ENCODE measurements at regions not wholly inside any gene's neighbourhood (a gene's known extent, or its start where the extent isn't known, plus 50 kb on each side); places are given as distances from the start of the nearest gene placed in this dataset.

DNA sequence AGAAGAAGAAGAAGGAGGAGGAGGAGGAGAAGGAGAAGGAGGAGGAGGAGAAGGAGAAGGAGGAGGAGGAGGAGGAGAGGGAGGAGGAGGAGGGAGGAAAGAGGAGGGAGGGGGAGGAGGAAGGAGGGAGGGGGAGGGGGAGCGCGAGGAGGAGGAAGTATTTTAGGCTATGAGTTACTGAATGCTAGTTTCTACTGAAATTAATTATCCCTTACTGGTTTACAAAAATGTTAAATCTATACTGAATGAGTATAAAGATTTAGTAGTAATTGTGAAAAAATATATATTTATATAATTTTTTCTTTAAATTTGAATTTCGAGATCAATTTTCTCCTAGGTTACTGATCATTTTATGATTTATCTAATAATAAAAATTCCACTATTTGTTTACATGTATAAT, 1769.0 kb upstream of the NUDT12 start:
- no peaks in the 10 kb centered on the region for H3K27me3 Mint-ChIP-seq
- H3K27ac Mint-ChIP-seq, result no peak overlapping the region
- DNase-seq, result no peak
- no peak overlapping the region for H3K4me3 Mint-ChIP-seq
- POLR2A ChIA-PET, result no interaction called here
- no peak for ATAC-seq
- H3K4me1 Mint-ChIP-seq, result no peaks in the 10 kb centered on the region
- no peaks in the 10 kb centered on the region for H3K36me3 Mint-ChIP-seq
- H3K9me3 Mint-ChIP-seq, result peaks cover 0 to 21% (median 15%) of the 10 kb centered on the region in 9 donors

DNA sequence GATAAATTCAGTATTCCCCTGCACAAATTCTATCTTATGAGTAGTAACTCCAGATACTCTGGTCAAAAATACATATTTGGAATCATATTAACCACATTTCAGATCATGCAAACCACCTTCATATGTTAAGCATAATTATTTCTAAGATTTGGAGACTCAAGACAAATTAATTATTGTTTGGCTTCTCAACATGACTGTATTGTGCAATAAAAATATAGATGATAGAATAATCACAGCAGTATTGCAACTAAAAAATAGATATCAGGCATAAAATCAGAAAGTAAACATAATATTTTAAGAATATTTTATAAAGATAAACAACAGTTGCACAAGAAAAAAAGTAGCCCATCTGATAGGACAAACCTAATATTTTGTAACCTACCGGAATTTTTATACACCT, 1767.6 kb upstream of the NUDT12 start:
- no peaks in the 10 kb centered on the region for H3K36me3 Mint-ChIP-seq
- no peak overlapping the region for H3K27ac Mint-ChIP-seq
- H3K4me1 Mint-ChIP-seq, result no peaks in the 10 kb centered on the region
- H3K27me3 Mint-ChIP-seq, result no peaks in the 10 kb centered on the region
- H3K4me3 Mint-ChIP-seq, result no peak overlapping the region
- H3K9me3 Mint-ChIP-seq, result peaks cover 0 to 15% (median 8%) of the 10 kb centered on the region in 9 donors
- DNase-seq, result no peak
- ATAC-seq, result no peak
- POLR2A ChIA-PET, result no interaction called here

DNA sequence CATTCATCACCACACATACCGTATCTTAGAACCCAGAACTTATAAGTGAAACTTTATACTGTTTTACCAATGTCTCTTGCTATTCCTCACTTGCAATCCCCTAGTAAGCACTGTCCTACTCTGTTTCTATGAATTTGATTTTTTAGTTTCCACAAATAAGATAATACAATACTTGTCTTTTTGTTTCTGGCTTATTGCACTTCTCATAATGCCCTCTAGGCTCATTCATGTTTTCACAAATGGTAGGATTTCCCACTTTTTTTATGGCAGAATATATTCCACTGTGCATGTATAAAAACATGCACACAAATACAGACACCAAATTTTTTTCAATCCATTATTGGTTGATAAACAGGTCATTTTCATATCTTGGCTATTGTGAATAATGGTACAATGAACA, 1742.3 kb upstream of the NUDT12 start:
- H3K27me3 Mint-ChIP-seq, result no peaks in the 10 kb centered on the region
- H3K9me3 Mint-ChIP-seq, result peaks cover 1 to 10% (median 2%) of the 10 kb centered on the region in 9 donors
- no peaks in the 10 kb centered on the region for H3K4me1 Mint-ChIP-seq
- DNase-seq (no peak), ATAC-seq (no peak)
- POLR2A ChIA-PET, result no interaction called here
- no peaks in the 10 kb centered on the region for H3K36me3 Mint-ChIP-seq
- no peak overlapping the region for H3K4me3 Mint-ChIP-seq
- no peak overlapping the region for H3K27ac Mint-ChIP-seq

DNA sequence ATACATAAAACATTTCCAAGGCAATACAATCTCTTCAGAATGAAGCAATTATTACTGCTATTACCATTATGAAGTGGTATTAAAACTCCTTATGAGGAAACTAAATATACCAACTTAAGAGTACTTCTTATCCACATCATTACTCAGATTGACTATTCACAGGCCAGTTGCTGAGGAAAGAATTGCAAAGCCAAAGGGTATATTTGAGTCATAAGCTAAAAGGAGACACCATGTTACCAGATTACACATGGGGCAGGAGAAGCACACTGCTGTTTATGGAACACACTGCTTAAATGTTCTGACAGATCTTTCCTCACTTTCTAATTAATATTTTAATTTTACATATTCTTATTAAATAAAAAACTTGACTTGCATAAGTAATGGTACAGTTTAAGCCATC, 1726.4 kb upstream of the NUDT12 start:
- H3K9me3 Mint-ChIP-seq, result peaks cover 0 to 27% (median 2%) of the 10 kb centered on the region in 9 donors
- H3K4me1 Mint-ChIP-seq, result no peaks in the 10 kb centered on the region
- POLR2A ChIA-PET, result no interaction called here
- no peaks in the 10 kb centered on the region for H3K36me3 Mint-ChIP-seq
- H3K27ac Mint-ChIP-seq, result no peak overlapping the region
- DNase-seq, result no peak
- ATAC-seq, result no peak
- no peak overlapping the region for H3K4me3 Mint-ChIP-seq
- H3K27me3 Mint-ChIP-seq, result no peaks in the 10 kb centered on the region

DNA sequence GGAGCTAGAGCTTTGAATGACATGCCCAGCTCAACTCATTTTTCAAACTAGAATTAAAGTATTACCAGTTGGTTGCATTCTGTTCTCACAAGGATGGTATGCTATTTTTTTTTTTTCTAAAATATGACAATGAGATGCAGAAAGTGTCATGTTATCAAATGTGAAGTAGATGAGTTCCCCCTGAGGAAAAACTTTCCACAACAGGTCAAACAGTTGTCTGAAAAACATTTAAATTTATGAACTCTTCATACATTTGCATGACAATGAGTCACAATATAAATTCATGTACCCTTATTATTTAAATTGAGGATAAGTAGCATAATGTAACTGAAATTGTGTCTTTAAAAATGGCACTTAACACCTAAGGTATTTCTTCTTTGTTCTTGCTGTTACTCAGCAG, 1720.5 kb upstream of the NUDT12 start:
- Mint-ChIP-seq H3K36me3 (no peaks in the 10 kb centered on the region), H3K27me3 (no peaks in the 10 kb centered on the region), H3K9me3 (peaks cover 0 to 15% (median 3%) of the 10 kb centered on the region in 9 donors), H3K27ac (no peak overlapping the region), H3K4me1 (no peaks in the 10 kb centered on the region), H3K4me3 (no peak overlapping the region)
- POLR2A ChIA-PET, result no interaction called here
- ATAC-seq (no peak), DNase-seq (no peak)

DNA sequence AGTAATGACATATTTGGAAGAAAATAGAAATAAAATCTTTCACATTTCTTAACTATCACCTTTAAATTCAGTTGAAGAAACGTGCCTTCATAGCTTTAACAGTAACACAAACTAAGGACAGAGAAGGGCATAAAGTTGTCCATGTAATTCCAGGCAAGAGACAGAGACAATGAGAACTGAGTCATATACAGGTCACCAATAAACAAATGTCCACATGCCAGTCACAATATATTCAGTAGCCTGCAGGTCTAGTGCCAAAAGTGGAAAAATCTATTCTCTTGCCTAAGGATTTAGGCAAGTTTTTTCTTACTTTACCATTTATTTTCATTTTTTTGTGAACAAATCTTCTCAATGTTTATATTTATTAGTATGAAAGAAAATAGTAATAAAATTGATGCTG, 1711.5 kb upstream of the NUDT12 start:
- DNase-seq, result no peak

DNA sequence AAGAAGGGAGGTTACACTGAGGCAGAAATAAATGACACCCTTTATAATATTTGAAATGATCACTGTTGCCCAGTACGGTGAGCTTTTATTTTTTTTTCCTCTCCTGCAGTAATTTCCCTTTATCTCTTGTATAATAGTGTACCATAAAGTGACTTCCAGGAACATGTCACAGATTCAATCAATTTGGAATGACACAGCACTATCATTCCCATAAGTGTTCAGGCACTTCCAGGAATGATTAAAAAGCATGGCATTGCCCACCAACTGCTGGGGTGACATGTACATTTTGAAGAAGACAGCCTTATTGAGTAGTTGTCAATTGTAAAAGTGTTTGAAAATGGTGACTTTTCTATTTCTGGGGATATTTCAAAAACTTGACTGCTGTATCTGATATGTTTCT, 1700.9 kb upstream of the NUDT12 start:
- POLR2A ChIA-PET, result no interaction called here
- DNase-seq (no peak), ATAC-seq (no peak)
- H3K4me1 Mint-ChIP-seq, result no peaks in the 10 kb centered on the region
- H3K36me3 Mint-ChIP-seq, result no peaks in the 10 kb centered on the region
- H3K9me3 Mint-ChIP-seq, result peaks cover 6 to 46% (median 14%) of the 10 kb centered on the region in 9 donors
- no peaks in the 10 kb centered on the region for H3K27me3 Mint-ChIP-seq
- H3K27ac Mint-ChIP-seq, result no peak overlapping the region
- H3K4me3 Mint-ChIP-seq, result no peak overlapping the region

More for the DNA sequence above, 1711.5 kb upstream of the NUDT12 start:
- no peak overlapping the region for H3K4me3 Mint-ChIP-seq
- no peaks in the 10 kb centered on the region for H3K27me3 Mint-ChIP-seq
- no peaks in the 10 kb centered on the region for H3K36me3 Mint-ChIP-seq
- no peaks in the 10 kb centered on the region for H3K4me1 Mint-ChIP-seq
- ATAC-seq, result no peak
- H3K9me3 Mint-ChIP-seq, result peaks cover 2 to 19% (median 6%) of the 10 kb centered on the region in 9 donors
- no peak overlapping the region for H3K27ac Mint-ChIP-seq
- POLR2A ChIA-PET, result no interaction called here

DNA sequence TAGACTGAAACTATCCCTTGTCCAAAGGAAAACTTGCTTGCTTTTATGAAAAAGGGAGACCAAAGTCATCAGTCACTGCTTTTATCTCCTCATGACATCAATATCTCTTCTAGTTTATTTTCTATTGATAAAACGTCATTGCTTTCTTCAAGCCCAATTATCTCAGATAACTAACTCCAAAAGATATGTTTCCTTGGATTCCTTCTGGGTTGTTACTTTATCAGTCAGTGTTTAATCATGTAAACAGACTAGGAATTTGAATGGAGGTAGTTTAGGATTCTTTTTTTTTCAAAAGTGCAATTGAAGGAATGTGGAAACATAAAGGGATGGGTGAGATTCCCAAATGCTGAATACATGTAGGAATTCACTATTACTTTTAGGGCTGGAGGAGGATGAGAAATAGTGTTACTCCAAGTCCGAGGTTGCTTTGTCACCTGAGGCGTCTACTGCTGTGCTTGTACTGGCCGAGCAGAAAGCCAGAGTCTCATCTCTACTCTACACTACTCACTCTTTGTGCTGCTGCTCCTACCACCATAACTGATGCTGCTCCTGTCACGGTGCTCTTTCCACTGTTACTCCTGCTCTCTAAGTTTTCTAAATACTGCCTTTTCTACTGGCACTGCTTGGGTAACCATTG, 1697.1 kb upstream of the NUDT12 start:
- H3K4me3 Mint-ChIP-seq, result no peak overlapping the region
- H3K27me3 Mint-ChIP-seq, result no peaks in the 10 kb centered on the region
- H3K36me3 Mint-ChIP-seq, result no peaks in the 10 kb centered on the region
- ATAC-seq, result no peak
- POLR2A ChIA-PET, result no interaction called here
- no peak overlapping the region for H3K27ac Mint-ChIP-seq
- H3K4me1 Mint-ChIP-seq, result no peaks in the 10 kb centered on the region
- DNase-seq, result no peak
- peaks cover 3 to 46% (median 20%) of the 10 kb centered on the region in 9 donors for H3K9me3 Mint-ChIP-seq

DNA sequence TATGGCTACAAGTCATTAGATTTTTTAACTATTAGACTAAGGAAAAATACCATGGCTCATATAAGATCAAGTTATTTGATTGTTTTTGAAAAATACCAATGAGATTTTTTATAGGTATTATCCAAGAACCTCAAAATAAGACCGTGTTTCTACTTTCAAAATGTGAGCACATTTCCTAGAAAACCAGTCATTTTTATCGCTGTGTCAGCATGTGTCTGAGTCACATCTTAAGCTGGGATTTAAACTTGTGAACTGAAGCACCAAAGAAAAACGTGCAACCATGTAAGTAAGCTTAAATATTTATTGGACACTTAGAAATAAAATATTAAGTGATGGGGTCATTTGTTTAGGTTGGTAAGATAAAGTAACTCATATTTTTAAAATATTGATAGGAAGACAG, 1676.0 kb upstream of the NUDT12 start:
- Mint-ChIP-seq H3K27ac (no peak overlapping the region), H3K4me1 (no peaks in the 10 kb centered on the region), H3K27me3 (no peaks in the 10 kb centered on the region), H3K36me3 (no peaks in the 10 kb centered on the region), H3K9me3 (peaks cover 0 to 8% (median 2%) of the 10 kb centered on the region in 9 donors), H3K4me3 (no peak overlapping the region)
- DNase-seq (no peak), ATAC-seq (no peak)
- POLR2A ChIA-PET, result no interaction called here

DNA sequence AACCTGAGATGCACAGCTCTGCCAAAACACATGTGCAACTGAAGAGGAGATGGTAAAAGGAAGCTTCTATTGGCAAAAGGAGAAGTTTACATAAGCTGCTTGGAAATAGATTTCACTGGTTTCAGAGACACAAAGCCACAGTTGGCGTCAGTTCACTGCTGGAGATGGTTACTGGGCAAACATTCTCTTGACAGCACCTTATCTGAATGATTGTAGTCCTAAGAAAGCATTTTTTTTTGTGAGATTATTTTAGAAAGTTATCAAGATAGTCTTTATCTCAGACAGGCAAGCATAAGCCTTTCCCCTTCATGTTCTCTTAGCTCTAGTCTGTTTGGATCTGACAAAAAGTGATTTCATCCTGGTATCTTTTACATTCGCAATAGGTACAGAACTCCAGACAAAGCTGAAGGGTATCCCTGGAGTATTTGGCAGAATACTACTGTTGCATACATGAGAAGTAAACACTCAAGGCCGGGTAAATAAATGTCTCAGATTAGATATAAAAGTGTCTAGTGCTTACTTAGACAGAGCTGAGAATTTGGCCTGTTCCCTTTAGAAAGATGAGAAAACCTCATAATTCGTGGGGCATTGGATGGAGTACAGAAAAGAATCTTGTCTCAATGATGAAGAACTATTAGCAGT, 1668.0 kb upstream of the NUDT12 start:
- Mint-ChIP-seq H3K4me1 (no peaks in the 10 kb centered on the region), H3K9me3 (peaks cover 0 to 8% (median 4%) of the 10 kb centered on the region in 9 donors), H3K4me3 (no peak overlapping the region), H3K36me3 (no peaks in the 10 kb centered on the region), H3K27me3 (no peaks in the 10 kb centered on the region), H3K27ac (no peak overlapping the region)
- POLR2A ChIA-PET, result no interaction called here
- no peak for ATAC-seq
- DNase-seq, result no peak

DNA sequence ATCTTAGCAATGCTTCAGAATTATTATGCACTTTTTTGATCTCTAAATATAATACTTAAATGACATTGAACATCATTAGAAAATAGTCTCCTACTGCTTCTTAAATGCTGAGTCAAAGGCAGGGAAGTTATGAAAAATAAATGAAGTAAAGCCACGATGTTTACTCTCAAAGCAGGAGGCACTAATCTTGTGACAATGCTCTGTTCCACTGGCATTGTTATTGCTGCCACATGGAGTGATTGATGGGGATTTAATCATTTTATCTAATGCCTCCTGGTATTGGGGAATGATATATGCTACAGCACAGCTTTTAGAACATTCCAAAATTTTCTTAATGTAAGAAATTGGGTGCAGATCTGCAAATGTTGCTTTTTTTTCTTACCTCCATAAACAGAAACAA, 1655.4 kb upstream of the NUDT12 start:
- Mint-ChIP-seq H3K4me3 (no peak overlapping the region), H3K9me3 (peaks cover 0 to 22% (median 6%) of the 10 kb centered on the region in 9 donors), H3K4me1 (no peaks in the 10 kb centered on the region), H3K27me3 (no peaks in the 10 kb centered on the region), H3K27ac (no peak overlapping the region), H3K36me3 (no peaks in the 10 kb centered on the region)
- DNase-seq (no peak), ATAC-seq (no peak)
- POLR2A ChIA-PET, result no interaction called here

DNA sequence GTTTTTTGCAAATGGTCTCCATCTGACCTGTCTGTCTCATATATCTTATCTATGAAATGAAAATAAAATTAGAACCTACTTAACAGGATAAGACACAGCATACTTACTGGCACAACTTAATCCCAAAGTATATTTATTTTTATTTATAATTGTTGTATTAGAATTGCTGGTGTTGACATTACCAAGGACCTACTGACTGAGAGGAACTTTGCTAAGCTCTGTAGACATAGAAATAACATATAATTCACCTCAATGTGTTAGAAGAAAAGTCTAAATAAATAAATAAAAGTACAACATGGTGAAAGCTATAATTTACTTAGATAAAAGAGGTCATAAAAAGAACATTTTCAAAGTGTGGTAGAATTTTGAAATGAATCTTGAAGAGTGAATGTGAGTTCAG, 1650.5 kb upstream of the NUDT12 start:
- H3K9me3 Mint-ChIP-seq, result peaks cover 1 to 28% (median 6%) of the 10 kb centered on the region in 9 donors
- H3K27me3 Mint-ChIP-seq, result no peaks in the 10 kb centered on the region
- H3K4me3 Mint-ChIP-seq, result no peak overlapping the region
- H3K27ac Mint-ChIP-seq, result no peak overlapping the region
- POLR2A ChIA-PET, result no interaction called here
- H3K36me3 Mint-ChIP-seq, result no peaks in the 10 kb centered on the region
- no peak for DNase-seq
- no peaks in the 10 kb centered on the region for H3K4me1 Mint-ChIP-seq
- ATAC-seq, result no peak

DNA sequence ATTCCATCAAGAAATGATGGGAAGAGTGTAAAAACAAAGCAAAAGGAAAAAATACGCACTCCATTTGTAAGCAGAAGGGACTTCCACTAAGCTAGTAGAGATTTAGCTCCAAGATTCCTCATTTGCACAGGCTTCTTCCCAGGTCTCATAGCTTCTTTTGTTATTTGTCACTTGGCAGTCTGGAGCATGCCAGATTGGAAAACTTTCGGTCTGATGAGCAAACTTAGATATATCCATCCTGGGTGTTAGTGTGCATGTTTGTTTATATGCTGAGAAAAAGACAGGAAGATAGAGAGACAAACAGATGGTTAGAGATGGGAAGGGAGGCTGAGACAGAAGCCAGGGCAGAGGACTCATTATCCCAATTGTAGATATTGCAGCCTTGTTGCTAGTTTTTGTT, 1644.5 kb upstream of the NUDT12 start:
- Mint-ChIP-seq H3K36me3 (no peaks in the 10 kb centered on the region), H3K27me3 (no peaks in the 10 kb centered on the region), H3K4me1 (no peaks in the 10 kb centered on the region), H3K27ac (no peak overlapping the region), H3K9me3 (peaks cover 0 to 25% (median 10%) of the 10 kb centered on the region in 9 donors), H3K4me3 (no peak overlapping the region)
- POLR2A ChIA-PET, result no interaction called here
- ATAC-seq (no peak), DNase-seq (no peak)

DNA sequence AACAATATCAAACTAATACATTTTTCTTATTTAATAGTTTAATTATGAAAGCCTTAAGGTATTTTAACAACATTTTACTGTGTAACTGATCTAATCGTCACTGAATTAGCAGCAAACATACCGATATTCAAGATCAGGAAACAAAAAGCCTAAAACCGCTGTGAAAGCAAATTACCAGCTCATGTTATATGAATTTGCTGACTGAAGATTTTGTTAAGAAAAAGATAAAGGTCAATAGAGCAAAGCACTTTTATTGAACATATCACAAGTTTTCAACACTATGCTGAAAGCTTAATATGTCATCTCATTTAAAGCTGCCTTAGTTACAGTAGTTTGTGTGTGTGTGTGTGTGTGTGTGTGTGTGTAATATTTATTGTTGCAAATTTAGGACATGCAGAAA, 1634.9 kb upstream of the NUDT12 start:
- no peak for ATAC-seq
- POLR2A ChIA-PET, result no interaction called here
- no peak overlapping the region for H3K27ac Mint-ChIP-seq
- H3K36me3 Mint-ChIP-seq, result no peaks in the 10 kb centered on the region
- peaks cover 0 to 36% (median 13%) of the 10 kb centered on the region in 9 donors for H3K9me3 Mint-ChIP-seq
- H3K4me3 Mint-ChIP-seq, result no peak overlapping the region
- no peaks in the 10 kb centered on the region for H3K4me1 Mint-ChIP-seq
- no peak for DNase-seq
- H3K27me3 Mint-ChIP-seq, result no peaks in the 10 kb centered on the region

All from naive thymus-derived CD8-positive, alpha-beta T cell (primary cell).